NCI-H1436 (cell line): ENCODE measurements at regions not wholly inside any gene's neighbourhood (a gene's known extent, or its start where the extent isn't known, plus 50 kb on each side); places are given as distances from the start of the nearest gene placed in this dataset.
"Not testable (repeated sequence)": the region's sequence is repeated elsewhere in the genome, so short reads cannot be mapped to it uniquely, and the experiment has no call there.

Source experiments
- DNase-seq: peaks from one replicate; lab custom pipeline; 2025; lab: John Stamatoyannopoulos, UW

DNA sequence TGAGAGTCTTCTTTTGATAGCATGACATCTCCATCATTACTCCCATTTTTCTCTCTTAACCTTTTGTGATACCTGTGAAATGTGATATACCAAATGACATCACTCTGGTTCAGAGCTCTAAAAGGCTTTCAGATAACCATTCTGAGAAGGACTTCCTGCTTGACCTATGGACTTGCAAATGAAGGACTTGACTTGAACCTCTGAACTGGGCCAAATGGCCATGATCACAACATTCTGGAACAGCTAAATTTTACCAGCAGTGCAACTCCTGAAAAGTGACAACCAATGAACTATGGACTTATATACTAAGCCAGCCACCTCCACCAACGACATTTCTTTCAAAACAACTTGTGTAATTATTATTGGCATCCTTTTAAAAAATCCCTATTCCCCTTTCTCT, 1085.8 kb upstream of the CITED2 start:
- DNase-seq, result no peak

DNA sequence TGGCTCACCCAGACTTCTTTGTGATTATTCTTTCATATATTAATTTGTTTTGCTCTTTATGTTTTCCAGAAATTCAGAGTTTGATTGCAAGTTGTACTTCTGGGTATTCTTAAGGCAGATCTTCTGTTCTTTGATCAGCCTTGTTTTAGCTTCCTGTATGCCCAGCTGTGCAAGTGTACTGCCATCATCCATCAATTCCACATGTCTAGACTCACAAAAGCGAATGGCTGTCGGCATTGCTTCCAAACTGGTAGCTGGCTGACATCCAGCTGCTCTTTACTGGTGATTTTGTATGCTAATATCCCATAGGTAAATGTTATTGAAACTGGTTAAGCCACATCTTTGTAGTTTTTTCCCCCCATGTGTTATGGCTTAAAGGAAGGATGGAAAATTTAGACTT, 1084.8 kb upstream of the CITED2 start:
- DNase-seq, result no peak

DNA sequence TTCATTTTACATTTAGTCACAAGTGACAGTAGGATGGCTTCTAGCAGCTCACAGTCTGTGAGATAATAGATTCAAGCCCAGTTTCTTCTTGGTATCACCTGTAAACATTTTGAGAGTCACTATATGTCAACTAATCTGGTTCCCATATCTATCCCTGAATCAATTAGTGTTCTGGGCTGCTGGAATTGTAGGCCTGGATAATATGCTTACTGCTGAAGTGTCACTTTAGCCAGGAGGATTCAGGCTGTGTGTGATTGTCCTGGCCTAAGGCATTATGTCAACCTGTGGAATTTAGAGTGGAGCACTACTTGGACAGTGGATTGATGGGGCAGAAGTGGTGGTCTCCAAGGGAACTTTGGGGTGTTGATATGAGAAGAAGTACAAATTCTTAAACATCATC, 1071.8 kb upstream of the CITED2 start:
- no peak for DNase-seq

DNA sequence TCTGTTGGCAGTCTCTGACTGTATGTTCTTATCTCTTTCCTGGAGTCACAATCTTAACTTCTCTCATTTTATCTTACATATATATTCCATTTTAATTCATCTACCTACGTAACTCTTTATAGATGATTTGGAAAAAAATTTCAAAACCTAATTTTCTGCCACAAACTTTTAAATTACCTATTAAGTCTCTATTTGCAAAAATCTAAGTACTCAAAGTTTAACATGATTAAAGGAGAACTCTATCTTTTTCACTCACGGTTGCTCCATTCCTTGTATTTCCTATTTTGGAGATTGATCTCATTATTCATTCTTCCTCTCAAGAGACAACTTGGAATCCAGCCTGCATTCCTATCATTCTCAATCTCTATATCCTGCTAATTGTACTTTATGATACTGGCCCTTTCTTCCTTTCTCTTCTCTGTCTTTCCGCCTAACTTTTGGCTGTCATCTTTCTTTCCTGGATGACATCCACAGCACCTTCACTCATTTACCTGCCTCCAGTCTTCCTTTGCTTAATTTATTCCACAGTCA, 1071.1 kb upstream of the CITED2 start:
- DNase-seq, result no peak

DNA sequence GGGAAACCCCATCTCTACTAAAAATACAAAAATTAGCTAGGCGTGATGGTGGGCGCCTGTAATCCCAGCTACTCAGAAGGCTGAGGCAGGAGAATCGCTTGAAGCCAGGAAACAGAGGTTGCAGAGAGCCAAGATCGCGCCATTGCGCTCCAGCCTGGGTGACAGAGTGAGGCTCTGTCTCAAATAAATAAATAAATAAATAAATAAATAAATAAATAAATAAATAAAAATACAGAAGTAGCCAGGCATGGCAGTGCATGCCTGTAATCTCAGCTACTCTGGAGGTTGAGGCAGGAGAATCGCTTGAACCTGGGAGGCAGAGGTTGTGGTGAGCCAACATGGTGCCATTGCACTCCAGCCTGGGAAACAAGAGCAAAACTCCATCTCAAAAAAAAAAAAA, 1068.7 kb upstream of the CITED2 start:
- DNase-seq, result not testable (repeated sequence)

DNA sequence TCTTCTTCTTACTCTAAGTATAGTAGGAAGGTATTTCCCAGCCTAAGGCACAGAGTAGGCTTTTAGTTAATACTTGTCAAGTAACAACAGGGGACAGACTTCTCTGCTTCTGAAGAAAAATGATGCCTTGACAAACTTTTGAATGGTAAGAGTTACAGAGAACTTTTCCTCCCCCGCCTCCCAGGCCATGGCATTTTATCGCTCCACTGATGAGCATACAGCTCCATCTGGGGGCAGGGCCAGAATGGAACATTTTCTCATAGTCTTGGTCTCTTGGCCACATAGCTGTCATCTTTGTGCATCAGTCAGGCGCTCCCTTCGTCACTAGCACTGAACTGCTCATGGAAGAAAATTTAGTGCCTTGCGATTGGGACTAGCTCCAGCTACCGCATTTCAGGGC, 1066.8 kb upstream of the CITED2 start:
- DNase-seq, result no peak

DNA sequence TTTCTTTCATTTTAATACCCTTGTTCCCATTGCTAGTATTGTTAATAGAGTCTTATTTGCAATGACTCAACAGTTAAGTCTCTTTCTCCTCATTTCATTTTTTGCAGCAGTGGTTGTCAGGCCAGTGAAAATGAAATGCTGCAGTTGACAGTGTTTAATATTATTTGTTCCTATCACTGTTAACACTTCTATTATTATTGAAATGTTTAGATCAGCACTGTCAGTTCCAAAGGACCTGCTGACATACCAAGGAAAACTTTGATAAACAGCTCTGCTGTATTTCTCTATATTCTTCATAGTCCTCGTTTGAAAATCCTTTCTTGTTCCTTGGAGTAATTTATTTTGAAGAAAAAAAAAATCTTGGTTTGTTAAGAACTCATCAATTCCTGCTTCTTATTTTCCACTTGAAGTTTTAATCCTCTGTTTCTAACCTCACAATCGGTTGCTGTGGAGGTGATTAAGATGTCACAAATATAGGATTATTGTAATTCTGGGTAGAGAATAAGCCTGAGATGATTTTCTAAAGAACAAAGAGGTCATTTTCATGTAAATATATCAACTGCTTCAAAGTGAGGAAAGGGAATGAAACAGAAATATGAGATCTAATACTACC, 1065.9 kb upstream of the CITED2 start:
- no peak for DNase-seq

DNA sequence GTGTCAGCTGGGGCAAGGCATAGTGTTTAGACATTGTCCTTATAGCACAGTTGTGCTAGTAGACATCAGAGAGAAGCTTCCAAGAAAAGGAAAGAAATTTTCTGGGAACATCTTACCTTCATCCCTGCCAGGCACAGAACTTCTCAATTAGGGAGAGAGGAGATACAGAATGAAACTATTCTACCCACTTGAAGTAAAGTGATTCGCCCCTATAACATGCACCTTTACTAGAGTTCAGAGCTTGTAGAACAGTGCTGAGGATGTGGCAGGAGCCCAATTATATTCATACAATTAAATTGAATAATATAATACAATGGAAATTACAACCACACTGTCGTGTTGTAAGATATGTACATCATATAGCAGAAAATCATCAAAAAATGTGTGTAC, 1063.9 kb upstream of the CITED2 start:
- DNase-seq, result no peak

DNA sequence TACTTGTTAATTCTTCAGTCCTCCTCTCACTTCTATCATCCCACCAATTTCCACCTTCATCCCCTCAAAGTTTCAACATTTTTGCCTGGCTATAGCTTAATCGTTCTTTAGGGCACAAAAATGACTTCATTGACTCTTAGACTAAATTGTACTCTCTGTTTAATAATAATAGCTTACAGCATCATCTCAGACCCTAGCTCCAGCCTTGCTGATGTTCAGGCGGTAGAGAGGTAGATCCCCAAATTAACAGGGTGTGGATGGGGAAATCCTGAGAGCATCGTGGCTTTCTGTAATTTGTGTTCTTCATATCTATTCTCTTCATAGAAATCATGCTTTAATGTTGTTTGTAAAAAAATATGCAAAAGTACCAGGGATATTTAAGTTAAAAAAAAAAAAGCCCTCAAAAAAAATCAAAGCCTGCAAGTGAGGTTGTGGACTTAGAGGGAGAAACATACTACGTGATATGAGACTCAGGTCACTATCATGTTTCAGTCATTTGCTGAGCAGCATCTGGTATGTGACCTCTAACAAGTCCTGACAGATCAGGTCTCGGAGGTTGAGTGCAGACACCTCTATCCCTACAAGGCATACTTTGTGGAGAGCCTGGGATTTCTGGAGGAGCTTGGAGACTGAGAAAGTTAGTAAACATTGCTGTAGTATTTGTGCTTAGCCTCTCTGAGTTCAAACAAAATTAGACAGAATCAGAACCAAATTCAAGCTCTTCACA, 1063.3 kb upstream of the CITED2 start:
- no peak for DNase-seq

DNA sequence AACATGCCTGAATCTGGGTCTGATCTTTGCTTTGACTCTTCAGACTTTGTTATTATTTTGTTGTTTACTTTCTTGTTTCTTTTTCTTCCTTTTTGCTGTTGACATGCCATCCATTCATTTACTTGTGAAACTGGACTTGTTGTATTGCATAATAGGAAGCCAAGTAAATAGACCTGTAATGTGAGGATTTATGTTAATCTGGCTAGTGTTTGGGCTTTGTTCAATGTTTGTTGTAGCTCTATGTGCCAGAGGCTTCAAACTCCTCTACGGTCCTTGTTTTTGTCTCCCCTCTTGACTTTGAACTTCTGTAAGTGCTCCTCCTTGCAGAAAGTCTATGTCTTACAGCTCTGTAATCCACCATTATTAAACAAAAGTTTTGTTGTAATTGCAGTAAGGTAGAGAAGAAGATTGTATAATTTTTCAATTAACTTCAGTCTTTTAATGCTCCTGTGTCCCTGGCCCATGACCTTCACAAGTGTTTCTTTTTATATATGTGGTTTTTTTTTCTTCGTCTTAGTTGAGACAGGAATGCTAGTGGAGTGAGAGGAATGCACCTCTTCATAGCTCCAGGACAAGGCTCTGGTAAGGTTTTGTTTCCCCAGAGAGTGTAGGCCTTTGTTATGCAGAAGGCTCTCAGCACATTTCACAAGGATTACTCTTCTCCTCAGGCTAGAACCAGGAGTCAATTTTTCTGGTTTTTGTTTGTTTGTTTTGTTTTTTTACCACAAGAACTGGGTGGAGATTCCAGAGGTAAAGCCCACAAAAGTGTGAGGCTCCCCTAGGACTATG, 1061.8 kb upstream of the CITED2 start:
- no peak for DNase-seq

DNA sequence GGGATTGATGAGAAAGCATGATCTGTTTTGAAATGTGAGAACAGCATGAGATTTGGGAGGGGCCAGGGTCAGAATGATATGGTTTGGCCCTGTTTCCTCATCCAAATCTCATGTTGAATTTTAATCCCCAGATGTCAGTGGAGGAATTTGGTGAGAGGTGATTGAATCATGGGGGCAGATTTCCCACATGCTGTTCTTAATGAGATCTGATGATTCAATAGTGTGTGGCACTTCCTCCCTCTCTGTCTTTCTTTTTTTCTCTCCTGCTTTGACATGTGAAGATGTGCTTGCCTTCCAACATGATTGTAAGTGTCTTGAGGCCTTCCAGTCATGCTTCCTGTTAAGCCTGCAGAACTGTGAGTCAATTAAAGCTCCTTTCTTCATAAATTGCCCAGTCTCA, 1060.3 kb upstream of the CITED2 start:
- no peak for DNase-seq

DNA sequence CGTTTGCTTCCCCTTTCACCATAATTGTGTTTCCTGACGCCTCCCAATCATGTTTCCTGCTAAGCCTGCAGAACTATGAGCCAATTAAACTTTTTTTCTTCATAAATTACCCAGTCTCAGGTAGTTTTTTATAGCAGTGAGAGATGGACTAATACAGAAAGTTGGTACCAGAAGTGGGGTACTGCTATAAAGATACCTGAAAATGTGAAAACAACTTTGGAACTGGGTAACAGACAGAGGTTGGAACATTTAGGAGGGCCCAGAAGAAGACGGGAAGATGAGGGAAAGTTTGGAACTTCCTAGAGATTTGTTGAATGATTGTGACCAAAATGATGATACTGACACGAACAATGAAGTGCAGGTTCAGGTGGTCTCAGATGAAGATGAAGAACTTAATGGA, 1058.6 kb upstream of the CITED2 start:
- no peak for DNase-seq

DNA sequence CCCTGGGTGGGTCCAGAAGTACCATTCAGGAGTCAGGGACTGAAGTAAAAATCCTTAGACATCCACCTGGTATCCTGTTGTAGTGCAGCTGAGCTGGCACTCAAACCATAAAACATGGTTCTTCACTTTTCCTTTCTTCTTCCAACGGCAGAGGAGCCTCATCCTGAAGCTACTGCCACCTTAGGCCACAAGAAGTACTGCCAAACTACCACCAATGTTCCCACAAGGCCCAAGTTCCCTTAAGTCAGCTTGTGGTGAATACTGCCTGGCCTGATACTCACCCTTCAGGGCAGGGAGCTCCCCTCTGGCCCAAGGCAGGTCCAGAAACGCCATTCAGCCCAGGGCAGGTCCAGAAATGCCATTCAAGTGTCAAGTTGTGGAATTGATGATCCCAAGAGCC, 1053.4 kb upstream of the CITED2 start:
- no peak for DNase-seq

DNA sequence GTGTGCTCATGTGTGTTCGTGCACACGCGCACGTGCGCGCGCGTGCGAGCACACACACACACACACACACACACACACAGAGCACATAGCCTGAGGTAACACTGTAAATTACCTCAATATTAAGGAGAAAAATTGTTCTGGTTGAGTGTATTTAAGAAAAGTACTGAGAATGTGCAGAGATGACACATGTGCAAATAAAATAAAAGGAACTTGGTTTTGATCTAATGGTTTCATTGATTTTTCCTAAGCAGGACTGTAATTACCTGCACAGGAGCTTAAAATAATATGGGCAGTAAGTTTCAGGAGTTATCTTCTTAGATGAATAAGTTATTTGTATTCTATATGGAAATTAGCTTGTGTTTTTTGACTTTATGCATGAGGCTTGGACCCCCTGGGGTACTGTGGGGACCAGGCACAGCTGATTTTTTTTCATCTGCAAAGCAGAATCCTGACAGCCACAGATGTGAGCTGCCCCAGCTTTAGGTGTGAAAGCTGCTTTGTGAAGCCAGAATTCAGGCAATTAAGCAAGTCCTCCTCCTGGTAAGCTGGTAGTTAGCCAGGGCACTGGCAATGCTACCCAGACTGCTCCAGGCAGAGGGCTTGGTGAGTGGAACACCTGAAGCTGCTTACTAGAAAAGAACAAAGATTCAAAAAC, 1040.6 kb upstream of the CITED2 start:
- DNase-seq, result no peak

DNA sequence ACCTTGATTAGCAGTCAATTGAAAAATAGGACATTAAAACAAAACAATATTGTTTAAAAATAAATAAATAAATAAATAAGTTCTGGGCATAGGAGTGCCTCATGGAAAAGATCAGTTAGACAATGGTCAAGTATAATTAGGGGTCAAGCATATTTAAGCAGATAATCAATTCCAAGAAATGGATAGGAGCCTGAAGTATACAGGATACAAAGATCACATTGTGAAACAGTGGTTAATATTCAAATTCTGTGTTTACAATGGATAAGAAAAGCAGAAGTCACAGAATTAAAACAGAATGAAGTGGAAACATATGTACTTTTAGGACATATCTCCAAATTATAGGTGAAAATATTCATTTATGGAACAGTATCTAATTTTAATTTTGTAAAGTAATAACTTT, 1028.6 kb upstream of the CITED2 start:
- no peak for DNase-seq

DNA sequence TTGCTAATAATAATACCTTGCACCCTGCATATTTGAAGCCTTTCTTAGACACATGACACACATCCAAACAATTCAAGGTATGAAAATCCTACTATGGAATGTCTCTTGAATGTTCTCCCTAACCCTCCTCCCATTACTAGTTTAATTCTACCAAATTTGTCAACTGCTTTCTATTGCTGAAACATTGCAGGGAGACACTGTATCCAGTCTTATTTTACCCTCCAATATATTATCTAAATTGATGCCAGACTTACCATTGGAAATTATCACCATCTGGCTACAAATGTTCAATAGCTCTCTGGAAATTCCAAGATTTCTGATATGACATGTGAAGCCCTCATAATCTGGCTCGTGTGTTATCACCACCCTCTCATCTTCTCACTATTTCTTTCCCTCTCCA, 1027.3 kb upstream of the CITED2 start:
- no peak for DNase-seq

DNA sequence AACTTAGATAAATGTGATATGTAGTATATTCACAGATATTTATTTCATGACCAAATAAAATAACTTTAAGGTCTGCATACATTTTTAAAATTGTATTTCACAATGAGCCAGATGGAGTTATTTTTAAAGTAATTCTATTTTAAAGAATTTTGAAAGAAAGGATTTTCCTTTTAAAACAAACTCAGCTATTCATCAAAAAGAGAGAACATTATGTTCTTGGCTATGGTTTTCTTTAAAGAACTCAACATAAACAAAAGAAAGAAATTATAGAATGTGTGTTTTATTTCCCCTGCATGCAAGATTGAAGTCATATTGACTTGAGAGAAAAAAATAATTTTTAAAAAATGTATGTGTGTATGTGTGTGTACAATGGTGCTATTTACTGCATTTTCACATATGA, 1023.6 kb upstream of the CITED2 start:
- no peak for DNase-seq

DNA sequence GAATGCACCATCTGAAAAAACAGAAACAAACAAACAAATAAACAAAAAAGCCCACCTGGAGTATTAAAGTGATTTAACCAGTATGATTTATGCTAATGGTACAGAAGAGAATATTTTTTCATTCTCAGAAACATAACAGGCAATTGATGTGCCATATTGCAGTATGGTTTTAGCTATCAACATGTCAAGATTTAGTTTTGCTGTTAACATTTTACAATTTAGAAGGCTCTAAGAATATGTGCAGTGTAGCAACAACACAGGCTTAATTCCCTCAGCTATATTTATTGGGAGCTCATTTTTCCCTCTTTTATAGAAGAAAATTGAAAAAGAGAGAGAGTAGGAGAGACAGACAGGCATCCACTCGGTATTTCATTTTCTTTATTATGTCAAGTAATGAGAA, 1022.7 kb upstream of the CITED2 start:
- no peak for DNase-seq

DNA sequence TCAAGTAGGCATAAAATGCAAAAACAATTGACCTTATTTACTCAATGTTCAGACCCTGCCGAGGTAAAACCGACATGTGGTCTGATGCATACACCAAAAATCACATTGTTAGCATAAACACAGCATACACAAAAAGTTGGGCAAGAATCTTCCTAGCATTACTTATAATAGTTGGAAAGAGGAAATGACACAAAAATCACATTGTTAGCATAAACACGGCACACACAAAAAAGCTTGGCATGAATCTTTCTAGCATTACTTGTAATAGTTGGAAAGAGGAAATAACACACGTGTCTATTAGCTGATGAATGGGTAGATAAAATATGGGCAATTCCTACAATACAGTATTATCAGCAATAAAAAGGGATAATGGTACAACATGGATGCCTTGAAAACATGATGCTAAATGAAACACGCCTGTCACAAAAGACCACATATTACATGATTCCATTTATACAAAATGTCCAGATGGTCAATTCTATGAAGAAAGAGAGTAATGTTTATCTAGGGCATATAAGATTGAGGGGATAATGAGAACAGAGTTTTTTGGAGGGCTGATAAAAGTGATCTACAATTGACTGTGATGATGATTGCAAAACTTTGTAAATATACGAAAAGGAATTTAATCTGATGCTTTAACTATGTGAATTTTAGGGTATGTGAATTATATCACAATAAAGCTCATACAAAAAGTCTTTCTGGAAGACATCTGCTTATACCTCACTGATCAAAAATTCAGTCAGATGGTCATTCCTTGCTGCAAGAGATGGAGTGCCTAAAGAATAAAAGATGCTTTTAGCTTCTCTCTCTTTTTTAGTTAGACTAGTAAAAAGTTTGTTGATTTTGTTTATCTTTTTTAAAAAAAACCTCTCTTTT, 1019.5 kb upstream of the CITED2 start:
- no peak for DNase-seq

DNA sequence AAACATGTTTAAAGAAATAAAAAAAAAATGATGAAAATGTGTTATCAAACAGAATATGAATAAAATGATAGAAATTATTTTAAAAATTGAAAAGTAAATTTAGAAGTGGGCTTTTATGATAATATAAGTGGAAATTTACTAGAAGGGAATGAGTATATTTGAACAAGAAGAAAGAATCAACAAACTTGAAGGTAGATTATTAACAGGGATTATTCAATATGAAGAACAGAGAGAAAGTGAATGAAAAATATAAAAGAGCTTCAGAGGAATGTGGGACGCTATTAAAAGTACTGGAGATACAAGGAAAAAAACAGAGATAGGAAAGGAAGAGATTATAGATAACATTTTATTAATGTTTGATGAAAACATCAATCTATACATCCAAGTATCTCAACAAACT, 1014.4 kb upstream of the CITED2 start:
- DNase-seq, result no peak

DNA sequence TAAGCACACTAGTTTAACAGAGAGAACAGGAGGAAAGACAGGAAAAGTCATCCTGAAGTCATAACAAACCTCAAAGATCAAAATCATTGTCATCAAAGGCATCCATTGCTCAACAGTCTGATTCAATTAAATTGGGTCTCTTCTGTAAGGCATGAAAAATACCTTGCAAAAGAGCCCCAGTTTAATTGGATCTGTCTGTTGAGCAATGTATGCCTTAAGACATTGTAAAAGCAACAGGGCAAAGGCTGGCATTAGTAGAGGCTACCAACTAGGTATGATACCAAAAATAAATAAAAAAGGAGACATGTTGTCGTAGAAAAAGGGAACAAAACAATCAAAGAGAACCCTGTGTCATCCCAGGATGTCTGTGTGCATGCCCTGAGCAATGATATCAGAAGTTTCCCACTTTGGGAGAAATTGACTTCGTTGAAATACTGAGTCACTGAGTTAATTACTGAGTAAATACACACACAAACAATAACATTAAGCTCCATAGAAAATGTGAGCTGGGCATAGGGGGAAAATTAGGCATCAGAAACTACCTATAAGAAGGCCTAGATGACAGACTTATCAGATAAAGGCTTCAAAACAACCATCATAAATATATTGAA, 1013.8 kb upstream of the CITED2 start:
- no peak for DNase-seq
